Testis (tissue), 2 donors: ENCODE measurements at regions not wholly inside any gene's neighbourhood (a gene's known extent, or its start where the extent isn't known, plus 50 kb on each side); places are given as distances from the start of the nearest gene placed in this dataset.

Source experiments
- POLR2A ChIP-seq: fragments of 450-650 bp; IDR thresholded peaks from one replicate; pipeline ENCODE4 v1.6.1; 2017; ENCODE audit warnings: antibody characterized with exemption, mild to moderate bottlenecking, moderate library complexity
- TF ChIP-seq, protein P1 (sequence below), 3 experiments: fragments of 450-650 bp in 2 of 3; fragments of 200-600 bp in 1 of 3; sonication (generic) in 1 of 3; IDR thresholded peaks; one replicate each; pipeline ENCODE4 v1.5.1; 2016 to 2019; ENCODE audit warnings: antibody characterized with exemption in 3 of 3, mild to moderate bottlenecking in 2 of 3, moderate library complexity in 1 of 3

DNA sequence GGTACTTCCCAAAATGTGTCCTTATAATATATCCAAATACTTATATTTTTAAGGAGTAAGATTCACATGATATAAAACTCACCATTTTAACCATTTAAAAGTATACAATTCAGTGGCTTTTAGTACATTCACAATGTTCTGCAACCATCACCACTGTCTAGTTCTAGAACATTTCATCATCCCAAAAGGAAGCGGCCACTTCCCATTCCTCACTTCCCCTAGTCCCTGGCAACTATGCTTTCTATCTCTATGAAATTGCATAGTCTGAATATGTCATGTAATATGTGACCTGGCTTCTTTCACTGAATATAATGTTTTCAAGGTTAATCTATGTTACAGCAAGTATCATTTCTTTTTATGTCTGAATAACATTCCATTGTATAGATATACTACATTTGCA is 615.1 kb upstream of the SGCD start:
- TF ChIP-seq, protein P1, sequence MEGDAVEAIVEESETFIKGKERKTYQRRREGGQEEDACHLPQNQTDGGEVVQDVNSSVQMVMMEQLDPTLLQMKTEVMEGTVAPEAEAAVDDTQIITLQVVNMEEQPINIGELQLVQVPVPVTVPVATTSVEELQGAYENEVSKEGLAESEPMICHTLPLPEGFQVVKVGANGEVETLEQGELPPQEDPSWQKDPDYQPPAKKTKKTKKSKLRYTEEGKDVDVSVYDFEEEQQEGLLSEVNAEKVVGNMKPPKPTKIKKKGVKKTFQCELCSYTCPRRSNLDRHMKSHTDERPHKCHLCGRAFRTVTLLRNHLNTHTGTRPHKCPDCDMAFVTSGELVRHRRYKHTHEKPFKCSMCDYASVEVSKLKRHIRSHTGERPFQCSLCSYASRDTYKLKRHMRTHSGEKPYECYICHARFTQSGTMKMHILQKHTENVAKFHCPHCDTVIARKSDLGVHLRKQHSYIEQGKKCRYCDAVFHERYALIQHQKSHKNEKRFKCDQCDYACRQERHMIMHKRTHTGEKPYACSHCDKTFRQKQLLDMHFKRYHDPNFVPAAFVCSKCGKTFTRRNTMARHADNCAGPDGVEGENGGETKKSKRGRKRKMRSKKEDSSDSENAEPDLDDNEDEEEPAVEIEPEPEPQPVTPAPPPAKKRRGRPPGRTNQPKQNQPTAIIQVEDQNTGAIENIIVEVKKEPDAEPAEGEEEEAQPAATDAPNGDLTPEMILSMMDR (IDR thresholded peaks at IDR 0.05): no peak
- TF ChIP-seq POLR2A: no peak
